Stimulated activated CD8-positive, alpha-beta memory T cell treated with anti-CD3 and anti-CD28 coated beads, Interleukin-15, amount 100 ng/mL, for 48 hours (primary cell): ENCODE measurements at regions not wholly inside any gene's neighbourhood (a gene's known extent, or its start where the extent isn't known, plus 50 kb on each side); places are given as distances from the start of the nearest gene placed in this dataset.

Experiments
- DNase-seq, 2 donors: peaks; one replicate each; pipeline ENCODE4 v3.0.0-alpha.2; 2020; ENCODE audit warnings: low read depth in 2 of 2

DNA sequence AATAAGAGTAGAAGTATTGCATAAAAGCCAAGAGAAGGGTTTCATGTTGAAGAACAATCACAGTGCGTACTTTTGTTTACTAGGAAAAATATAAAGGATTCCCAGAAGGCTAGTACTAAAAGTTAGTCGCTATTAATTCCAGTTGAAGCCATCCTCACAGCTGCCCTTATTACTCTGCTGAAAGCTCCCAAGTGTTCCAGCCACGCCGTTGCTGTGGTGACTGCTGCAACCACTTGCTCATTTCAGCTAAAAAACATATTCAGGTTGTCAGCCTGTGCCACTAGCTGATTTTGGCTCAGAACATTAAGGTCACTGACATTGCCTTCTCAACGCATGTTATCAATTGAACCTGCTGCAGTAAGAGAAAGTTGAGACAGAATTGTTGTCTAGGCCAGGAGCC is 87.1 kb upstream of the FNDC3A start:
- DNase-seq: no peak

DNA sequence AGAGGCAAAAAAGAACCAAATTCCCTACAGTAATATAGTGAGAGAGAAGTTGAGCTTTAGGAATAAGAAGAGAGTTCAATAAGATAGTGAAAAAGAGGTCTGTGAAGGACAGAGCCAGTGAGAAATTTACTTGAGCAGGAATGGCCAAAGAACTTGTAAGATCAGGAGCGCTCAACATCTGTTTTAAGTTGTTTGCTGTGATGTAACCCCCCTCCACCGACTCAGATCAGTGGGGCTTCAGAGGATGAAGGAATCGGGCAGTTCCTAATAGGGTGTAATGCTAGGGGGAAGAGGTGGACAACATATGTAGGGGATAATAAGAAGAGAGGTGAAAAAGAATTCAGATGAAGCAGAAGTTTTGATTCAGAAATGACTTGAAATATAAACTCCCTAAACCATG is 85.3 kb upstream of the FNDC3A start:
- no peak for DNase-seq

DNA sequence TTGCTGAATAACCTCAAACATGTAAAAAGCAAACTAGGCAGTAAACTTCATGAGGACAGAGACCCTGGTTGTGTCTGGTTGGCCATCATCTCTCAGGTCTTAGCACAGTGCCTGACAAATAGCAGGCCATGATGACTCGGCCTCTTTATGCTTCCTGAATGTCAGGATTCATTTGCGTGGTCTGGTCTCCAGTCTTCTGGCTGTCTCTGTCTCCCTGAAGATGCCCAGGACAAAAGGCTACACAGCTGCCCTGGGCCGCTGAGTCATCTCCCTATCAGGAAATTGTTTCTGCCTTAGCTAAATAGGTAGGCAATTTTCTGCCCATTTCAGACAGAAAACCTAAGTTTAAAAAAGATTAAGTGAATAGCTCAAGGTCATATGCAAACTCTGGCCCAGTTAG is 84.1 kb upstream of the FNDC3A start:
- no peak for DNase-seq

DNA sequence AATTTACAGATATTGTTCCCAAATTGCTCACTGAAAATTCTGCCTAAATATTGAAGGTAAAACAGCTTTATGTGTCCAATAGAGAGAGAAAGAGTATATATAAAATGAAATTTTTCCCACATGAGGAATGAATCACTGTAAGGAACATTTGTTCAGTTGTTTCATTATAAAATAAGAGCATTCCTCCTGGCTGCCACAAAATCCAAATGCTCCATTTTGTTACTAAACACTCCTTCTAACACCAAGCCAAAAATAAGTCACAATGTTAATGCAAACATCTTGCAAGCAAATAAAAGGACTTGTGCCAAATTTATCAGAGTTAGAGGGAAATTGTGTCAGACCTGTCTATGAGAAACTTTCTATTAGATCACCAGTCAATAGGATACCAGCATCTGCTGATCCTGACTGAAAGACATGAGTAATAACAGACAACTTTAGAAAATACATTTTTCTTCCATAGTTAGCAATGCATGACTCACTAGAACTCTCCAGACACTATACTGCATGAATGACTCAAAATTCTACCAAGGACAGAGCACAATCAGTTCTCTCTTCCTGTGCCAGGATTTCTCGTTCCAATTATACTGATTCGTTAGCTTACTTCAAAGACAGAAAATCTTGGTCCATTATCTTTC is 83.5 kb upstream of the FNDC3A start:
- DNase-seq: no peak

DNA sequence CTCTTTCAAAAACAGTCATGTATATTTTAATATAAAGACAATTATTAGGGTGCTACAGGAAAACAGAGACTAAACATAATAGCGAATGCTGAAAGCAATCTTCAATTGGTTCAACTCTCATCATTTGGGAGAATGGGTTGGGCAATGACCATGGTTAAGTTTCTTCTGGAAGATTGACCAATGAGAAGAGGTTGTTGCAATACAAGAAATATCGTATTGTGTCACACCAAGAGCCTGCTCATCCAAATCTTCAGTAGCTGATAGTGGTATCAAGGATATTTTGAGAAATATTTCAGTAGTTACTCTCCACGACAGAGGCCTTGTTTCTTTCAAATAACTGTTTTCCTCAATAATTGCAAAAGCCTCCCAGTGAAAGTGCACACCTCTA is 83.0 kb upstream of the FNDC3A start:
- no peak for DNase-seq

DNA sequence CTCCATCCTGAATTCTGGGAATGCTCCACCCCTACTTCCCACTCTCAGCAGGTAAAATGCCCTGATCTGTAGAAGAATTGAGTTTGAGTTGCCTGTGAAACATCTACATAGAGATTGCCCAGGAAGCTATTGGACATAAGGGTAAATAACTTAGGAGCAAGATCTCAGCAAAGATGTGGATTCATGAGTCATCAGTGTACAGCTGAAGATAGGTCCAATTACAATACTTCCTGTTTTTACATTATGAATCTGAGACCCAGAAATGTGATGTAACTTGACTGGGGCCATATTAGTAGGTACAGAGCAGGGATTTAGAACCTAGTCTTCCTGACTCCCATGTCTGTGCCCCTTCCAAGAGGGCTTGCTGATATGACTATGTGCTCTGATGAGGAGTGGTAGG is 79.4 kb upstream of the FNDC3A start:
- DNase-seq: no peak

DNA sequence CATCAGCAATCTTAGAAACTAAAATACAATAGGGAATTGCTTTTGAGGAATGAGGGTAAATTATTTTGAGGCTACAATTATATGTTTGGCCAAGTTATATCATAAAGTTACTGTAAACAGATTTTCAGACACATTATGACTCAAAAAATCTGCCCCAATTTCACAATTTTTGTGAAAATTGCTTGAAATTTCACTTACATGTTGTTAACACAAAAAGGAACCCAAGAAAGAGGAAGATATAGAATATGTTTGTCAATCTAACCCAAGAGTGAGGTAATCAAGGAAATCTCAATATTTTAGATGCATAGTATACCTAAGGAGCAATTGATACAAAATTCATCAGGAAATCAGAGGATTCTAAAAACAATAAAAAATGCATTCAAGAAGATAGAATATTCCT is 73.9 kb upstream of the FNDC3A start:
- no peak for DNase-seq

DNA sequence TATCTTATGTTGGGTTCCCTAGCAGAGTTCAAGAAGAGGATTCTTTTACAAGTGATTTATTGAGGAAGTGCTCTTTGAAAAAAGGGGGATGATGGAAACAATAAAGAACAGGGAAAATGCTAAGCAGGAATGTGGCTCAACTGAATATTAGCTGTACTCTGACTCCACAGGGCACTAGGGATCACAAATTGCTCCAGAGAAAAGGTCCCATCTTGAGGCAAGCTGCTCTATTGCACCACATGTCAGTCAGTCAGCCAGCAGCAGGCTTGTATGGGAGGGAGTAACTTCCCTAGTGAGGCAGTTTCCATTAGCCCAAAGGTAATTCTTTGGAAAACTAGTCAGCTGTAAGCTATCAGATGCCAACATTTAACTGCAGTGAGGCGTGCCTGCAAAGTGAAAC is 73.3 kb upstream of the FNDC3A start:
- DNase-seq: no peak

DNA sequence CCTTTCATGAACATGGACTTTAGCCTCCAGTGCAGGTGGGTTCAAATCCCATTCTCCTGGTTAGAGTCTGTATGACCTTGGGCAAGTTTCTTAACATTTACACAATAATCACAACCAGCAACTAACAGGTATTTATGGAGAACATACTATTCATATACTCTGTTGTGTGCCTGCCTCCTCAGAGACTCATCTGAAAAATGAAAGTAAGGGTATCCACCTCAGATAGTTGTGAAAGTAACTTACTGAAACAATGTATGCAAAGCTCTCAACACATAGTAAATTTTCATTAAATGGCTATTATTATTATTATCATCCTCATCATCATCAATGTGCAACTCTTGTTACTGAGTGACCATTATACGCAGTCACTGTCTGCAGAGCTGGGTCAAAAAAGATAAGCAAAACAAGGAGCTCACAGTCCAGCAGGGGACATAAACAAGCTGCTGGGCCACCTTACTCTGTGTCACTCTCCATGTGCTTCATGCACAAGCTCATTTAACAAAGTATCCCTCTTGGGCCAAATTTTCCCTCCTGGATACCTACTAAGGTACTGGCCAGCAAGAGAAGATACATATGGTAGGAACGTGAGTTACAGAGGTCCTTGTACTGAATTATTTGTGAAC is 70.9 kb upstream of the FNDC3A start:
- DNase-seq: no peak

DNA sequence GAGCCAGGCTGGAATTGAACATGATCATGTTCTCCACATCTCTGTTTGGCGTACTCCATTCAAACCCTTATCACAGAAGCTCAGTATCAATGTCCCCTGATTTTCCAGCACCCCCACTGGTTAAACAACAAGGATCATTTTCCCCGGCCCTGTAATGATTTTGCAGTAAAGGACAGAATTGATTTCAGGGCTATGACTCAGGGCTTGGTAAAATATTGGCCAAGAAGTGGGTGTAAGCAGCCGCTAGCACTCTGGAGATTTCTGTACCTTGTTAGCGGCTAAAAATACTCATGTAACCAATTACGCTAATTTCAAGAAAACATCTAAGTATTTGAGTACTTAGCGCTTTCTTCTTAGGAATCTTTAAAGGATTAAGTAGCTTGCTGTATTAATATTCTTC is 69.5 kb upstream of the FNDC3A start:
- DNase-seq: no peak

DNA sequence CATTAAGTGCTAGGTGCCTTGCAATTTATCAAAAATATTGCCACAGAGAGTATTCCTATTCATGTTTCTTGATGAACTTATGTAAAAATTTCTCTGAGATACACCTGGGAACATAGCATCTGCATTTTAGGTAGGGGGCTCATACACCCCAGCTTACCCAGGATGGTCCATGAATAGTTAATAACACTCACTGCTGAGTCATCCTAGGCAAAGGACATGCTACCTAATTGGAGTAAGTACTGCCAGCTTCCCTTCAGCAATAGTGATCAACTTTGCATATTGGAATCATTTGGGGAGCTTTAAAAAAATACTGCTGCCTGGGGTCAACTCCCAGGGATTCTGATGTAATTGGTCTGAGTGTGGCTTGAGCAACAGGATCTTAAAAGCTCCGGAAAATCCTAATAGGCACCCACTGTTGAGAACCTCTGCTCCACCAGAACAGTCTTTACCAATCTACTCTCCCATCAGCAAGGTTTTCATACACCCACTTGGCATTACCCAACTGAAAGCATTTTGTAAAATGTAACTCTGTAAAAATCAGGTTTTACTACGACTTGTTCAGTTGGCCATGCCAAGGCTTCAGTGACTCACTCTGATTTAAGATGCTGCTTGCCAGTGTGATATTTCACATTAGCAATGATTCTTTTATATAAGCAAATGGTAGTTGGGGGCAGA is 67.2 kb upstream of the FNDC3A start:
- no peak for DNase-seq

DNA sequence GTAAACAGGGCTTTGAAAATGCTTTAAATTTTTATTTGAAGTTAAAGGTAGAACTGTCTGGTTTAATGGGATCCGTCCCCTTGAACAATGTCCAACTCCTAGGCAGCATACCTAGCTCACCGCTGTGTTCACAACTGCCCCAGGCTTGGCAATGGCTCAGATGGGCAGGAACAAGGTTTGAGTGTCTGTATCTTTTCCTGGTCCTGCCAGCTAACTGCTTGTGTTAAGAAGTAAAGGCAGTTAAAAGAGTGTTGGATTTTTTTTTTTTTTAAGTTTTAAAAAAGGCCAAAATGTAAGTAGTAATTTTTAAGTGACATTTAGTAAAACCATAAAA is 66.7 kb upstream of the FNDC3A start:
- no peak for DNase-seq

DNA sequence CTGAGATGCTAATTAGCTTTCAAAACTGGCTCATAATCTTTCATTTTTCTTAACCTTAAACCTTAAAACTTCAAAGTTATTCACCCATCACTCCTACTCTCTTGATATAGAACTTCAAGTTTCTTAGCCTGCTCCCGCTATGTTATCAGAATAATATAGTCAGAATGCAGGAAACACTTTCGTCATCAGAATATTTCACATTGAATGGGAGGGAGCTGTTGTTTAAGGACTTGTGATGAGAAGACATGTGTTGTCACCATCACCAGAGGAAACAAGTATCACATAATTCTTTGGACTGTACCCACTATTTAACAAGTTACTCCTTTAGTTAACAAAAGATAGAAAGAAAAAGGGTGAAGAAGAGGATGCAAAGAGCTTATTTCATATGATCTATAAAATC is 65.0 kb upstream of the FNDC3A start:
- DNase-seq: no peak

DNA sequence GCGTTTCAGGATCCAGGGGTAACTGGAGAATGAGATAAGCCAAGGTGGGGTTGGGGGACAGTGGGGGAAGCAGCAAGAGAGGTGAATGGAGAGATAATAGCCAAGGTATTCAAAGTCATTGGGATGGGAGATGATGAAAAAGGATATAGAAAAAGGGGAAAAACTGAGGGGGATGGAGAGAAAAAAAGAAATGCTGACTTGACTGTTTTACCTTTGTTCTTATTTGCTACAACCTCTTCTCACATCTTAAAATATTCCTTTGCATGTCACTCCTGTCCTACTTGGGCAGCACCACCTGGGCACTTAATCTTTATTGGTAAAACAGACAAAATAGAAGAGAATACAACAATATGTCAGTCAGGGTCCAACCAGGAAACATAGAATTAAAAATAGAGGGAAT is 56.0 kb upstream of the FNDC3A start:
- no peak for DNase-seq

DNA sequence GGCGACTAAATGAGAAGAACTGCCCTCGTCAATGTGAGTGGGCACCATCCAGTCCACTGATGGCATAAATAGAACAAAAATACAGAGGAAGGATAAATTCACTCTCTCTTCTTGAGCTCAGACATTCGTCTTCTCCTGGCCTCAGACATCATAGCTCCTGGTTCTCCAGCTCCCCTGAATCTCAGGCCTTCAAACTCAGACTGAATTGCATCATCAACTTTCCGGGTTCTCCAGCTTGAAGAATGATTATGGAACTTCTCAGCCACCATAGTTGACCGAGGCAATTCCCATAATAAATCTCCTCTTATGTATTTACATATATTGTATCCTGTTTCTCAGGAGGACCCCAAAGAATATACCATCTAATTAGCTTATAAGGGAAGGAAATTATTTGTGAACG is 55.0 kb upstream of the FNDC3A start:
- no peak for DNase-seq

DNA sequence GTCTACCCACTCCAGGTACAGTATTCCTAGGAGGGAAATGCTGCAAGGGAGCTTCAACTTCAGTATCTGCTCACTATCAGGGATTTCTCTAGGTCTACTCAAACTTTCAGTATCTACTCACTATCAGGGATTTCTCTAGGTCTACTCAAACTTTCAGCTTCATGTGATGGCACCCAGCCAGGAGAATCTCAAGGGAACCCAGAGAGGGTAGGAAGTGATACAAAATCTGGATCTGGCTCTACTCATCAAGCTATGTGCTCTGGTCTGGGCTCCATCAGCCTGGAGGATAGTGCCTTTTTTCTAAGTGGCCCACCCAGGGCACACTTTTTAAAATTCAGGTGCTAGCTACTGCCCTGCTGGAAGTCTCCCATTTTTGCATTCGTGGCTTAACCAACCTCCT is 52.3 kb upstream of the FNDC3A start:
- DNase-seq: no peak

DNA sequence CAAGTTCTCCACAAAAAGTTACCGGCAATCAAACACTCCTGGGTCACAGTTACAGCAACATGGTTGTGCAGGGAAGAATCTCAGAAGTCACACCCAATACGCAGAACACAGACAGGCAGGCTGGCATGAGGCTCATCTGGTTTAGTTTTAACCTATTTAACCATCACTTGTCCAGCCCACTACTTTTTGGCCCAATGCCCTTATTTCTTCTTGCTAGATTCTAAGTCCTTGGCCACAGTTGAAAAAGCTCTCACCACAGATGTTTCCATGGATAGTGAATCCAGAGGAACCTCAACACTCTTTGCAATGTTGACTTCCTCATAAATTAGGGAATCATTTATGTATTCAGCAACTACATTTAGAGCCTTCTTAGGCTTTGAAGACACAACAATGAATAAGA is 50.7 kb upstream of the FNDC3A start:
- DNase-seq: no peak
